ENCODE measurements at regions not wholly inside any gene's neighbourhood (a gene's known extent, or its start where the extent isn't known, plus 50 kb on each side); places are given as distances from the start of the nearest gene placed in this dataset.
A peak's percentile ranks its signal among the peaks of the same experiment; 100 is the strongest.

GRCh38 chr1:55582084-55582483 is 366.9 kb upstream of the USP24 start:
- Histone ChIP-seq H3K27ac (ENCODE audit: low read depth, low read length) (no peak overlapping the region), H3K36me3 (ENCODE audit: control insufficient read depth, insufficient read depth, low read length) (no peaks in the 10 kb centered on the region), H3K9ac (ENCODE audit: low read depth, low read length) (no peak overlapping the region), H3K4me1 (ENCODE audit: control insufficient read depth, insufficient read depth, low read length) (peaks cover 9% of the 10 kb centered on the region; the same call in 1 of the 2 replicates), H3K9me3 (ENCODE audit: control insufficient read depth, insufficient read depth, low read length) (no peaks in the 10 kb centered on the region), H3K4me3 (ENCODE audit: low read depth, low read length) (no peak overlapping the region), H3K27me3 (ENCODE audit: control insufficient read depth, insufficient read depth, low read length) (no peaks in the 10 kb centered on the region)

- no peaks in the 10 kb centered on the region for H3K9me3 ChIP-seq (ENCODE audit: control insufficient read depth, insufficient read depth, low read length)
- H3K27ac ChIP-seq (ENCODE audit: low read depth, low read length): peak overlapping the region; percentile 16
- no peaks in the 10 kb centered on the region for H3K36me3 ChIP-seq (ENCODE audit: control insufficient read depth, insufficient read depth, low read length)
- H3K4me3 ChIP-seq (ENCODE audit: low read depth, low read length): no peak overlapping the region
- no peaks in the 10 kb centered on the region for H3K27me3 ChIP-seq (ENCODE audit: control insufficient read depth, insufficient read depth, low read length)
- no peak overlapping the region for H3K9ac ChIP-seq (ENCODE audit: low read depth, low read length)
- H3K4me1 ChIP-seq (ENCODE audit: control insufficient read depth, insufficient read depth, low read length): peaks cover 9% of the 10 kb centered on the region; the same call in 1 of the 2 replicates
Measured at GRCh38 chr1:55580845-55581332, 365.7 kb upstream of the USP24 start.

- Histone ChIP-seq H3K4me1 (ENCODE audit: control insufficient read depth, insufficient read depth, low read length) (peaks cover 1% of the 10 kb centered on the region; the same call in 1 of the 2 replicates), H3K4me3 (ENCODE audit: low read depth, low read length) (no peak overlapping the region), H3K27me3 (ENCODE audit: control insufficient read depth, insufficient read depth, low read length) (no peaks in the 10 kb centered on the region), H3K9ac (ENCODE audit: low read depth, low read length) (no peak overlapping the region), H3K9me3 (ENCODE audit: control insufficient read depth, insufficient read depth, low read length) (no peaks in the 10 kb centered on the region), H3K27ac (ENCODE audit: low read depth, low read length) (no peak overlapping the region), H3K36me3 (ENCODE audit: control insufficient read depth, insufficient read depth, low read length) (no peaks in the 10 kb centered on the region)
Measured at GRCh38 chr1:55579332-55580001, 364.3 kb upstream of the USP24 start.

GRCh38 chr1:55578646-55579045 is 363.5 kb upstream of the USP24 start:
- Histone ChIP-seq H3K9ac (ENCODE audit: low read depth, low read length) (no peak overlapping the region), H3K27ac (ENCODE audit: low read depth, low read length) (no peak overlapping the region), H3K36me3 (ENCODE audit: control insufficient read depth, insufficient read depth, low read length) (no peaks in the 10 kb centered on the region), H3K9me3 (ENCODE audit: control insufficient read depth, insufficient read depth, low read length) (no peaks in the 10 kb centered on the region), H3K4me3 (ENCODE audit: low read depth, low read length) (no peak overlapping the region), H3K27me3 (ENCODE audit: control insufficient read depth, insufficient read depth, low read length) (no peaks in the 10 kb centered on the region), H3K4me1 (ENCODE audit: control insufficient read depth, insufficient read depth, low read length) (no peaks in the 10 kb centered on the region; the same call in 1 of the 2 replicates)

- Histone ChIP-seq H3K9me3 (ENCODE audit: control insufficient read depth, insufficient read depth, low read length) (no peaks in the 10 kb centered on the region), H3K27me3 (ENCODE audit: control insufficient read depth, insufficient read depth, low read length) (no peaks in the 10 kb centered on the region), H3K4me1 (ENCODE audit: control insufficient read depth, insufficient read depth, low read length) (no peaks in the 10 kb centered on the region), H3K27ac (ENCODE audit: low read depth, low read length) (no peak overlapping the region), H3K9ac (ENCODE audit: low read depth, low read length) (no peak overlapping the region), H3K4me3 (ENCODE audit: low read depth, low read length) (no peak overlapping the region), H3K36me3 (ENCODE audit: control insufficient read depth, insufficient read depth, low read length) (no peaks in the 10 kb centered on the region)
Measured at GRCh38 chr1:55575571-55576279, 360.6 kb upstream of the USP24 start.

- H3K4me3 ChIP-seq (ENCODE audit: low read depth, low read length): no peak overlapping the region
- no peak overlapping the region for H3K27ac ChIP-seq (ENCODE audit: low read depth, low read length)
- no peaks in the 10 kb centered on the region for H3K9me3 ChIP-seq (ENCODE audit: control insufficient read depth, insufficient read depth, low read length)
- H3K4me1 ChIP-seq (ENCODE audit: control insufficient read depth, insufficient read depth, low read length): no peaks in the 10 kb centered on the region
- H3K36me3 ChIP-seq (ENCODE audit: control insufficient read depth, insufficient read depth, low read length): no peaks in the 10 kb centered on the region
- no peak overlapping the region for H3K9ac ChIP-seq (ENCODE audit: low read depth, low read length)
- no peaks in the 10 kb centered on the region for H3K27me3 ChIP-seq (ENCODE audit: control insufficient read depth, insufficient read depth, low read length)
Measured at GRCh38 chr1:55574691-55575225, 359.6 kb upstream of the USP24 start.

- no peaks in the 10 kb centered on the region for H3K27me3 ChIP-seq (ENCODE audit: control insufficient read depth, insufficient read depth, low read length)
- no peak overlapping the region for H3K27ac ChIP-seq (ENCODE audit: low read depth, low read length)
- H3K4me1 ChIP-seq (ENCODE audit: control insufficient read depth, insufficient read depth, low read length): no peaks in the 10 kb centered on the region
- peaks cover 7% of the 10 kb centered on the region; the same call in 1 of the 2 replicates for H3K9me3 ChIP-seq (ENCODE audit: control insufficient read depth, insufficient read depth, low read length)
- no peak overlapping the region for H3K9ac ChIP-seq (ENCODE audit: low read depth, low read length)
- no peak overlapping the region for H3K4me3 ChIP-seq (ENCODE audit: low read depth, low read length)
- H3K36me3 ChIP-seq (ENCODE audit: control insufficient read depth, insufficient read depth, low read length): no peaks in the 10 kb centered on the region
Measured at GRCh38 chr1:55572878-55573734, 357.9 kb upstream of the USP24 start.

- Histone ChIP-seq H3K4me3 (ENCODE audit: low read depth, low read length) (no peak overlapping the region), H3K27ac (ENCODE audit: low read depth, low read length) (no peak overlapping the region), H3K9ac (ENCODE audit: low read depth, low read length) (no peak overlapping the region), H3K36me3 (ENCODE audit: control insufficient read depth, insufficient read depth, low read length) (no peaks in the 10 kb centered on the region), H3K9me3 (ENCODE audit: control insufficient read depth, insufficient read depth, low read length) (peaks cover 12% of the 10 kb centered on the region; the same call in 1 of the 2 replicates), H3K4me1 (ENCODE audit: control insufficient read depth, insufficient read depth, low read length) (no peaks in the 10 kb centered on the region), H3K27me3 (ENCODE audit: control insufficient read depth, insufficient read depth, low read length) (no peaks in the 10 kb centered on the region)
Measured at GRCh38 chr1:55571767-55572166, 356.6 kb upstream of the USP24 start.

GRCh38 chr1:55569417-55569816 is 354.3 kb upstream of the USP24 start:
- Histone ChIP-seq H3K27me3 (ENCODE audit: control insufficient read depth, insufficient read depth, low read length) (no peaks in the 10 kb centered on the region), H3K36me3 (ENCODE audit: control insufficient read depth, insufficient read depth, low read length) (no peaks in the 10 kb centered on the region), H3K27ac (ENCODE audit: low read depth, low read length) (no peak overlapping the region), H3K4me3 (ENCODE audit: low read depth, low read length) (no peak overlapping the region), H3K9me3 (ENCODE audit: control insufficient read depth, insufficient read depth, low read length) (peaks cover 12% of the 10 kb centered on the region; the same call in 1 of the 2 replicates), H3K9ac (ENCODE audit: low read depth, low read length) (no peak overlapping the region), H3K4me1 (ENCODE audit: control insufficient read depth, insufficient read depth, low read length) (no peaks in the 10 kb centered on the region)

GRCh38 chr1:55568732-55569131 is 353.6 kb upstream of the USP24 start:
- Histone ChIP-seq H3K9ac (ENCODE audit: low read depth, low read length) (no peak overlapping the region), H3K36me3 (ENCODE audit: control insufficient read depth, insufficient read depth, low read length) (no peaks in the 10 kb centered on the region), H3K27ac (ENCODE audit: low read depth, low read length) (no peak overlapping the region), H3K9me3 (ENCODE audit: control insufficient read depth, insufficient read depth, low read length) (peaks cover 12% of the 10 kb centered on the region; the same call in 1 of the 2 replicates), H3K4me1 (ENCODE audit: control insufficient read depth, insufficient read depth, low read length) (no peaks in the 10 kb centered on the region), H3K27me3 (ENCODE audit: control insufficient read depth, insufficient read depth, low read length) (no peaks in the 10 kb centered on the region), H3K4me3 (ENCODE audit: low read depth, low read length) (no peak overlapping the region)

All from HUES48 (cell line).